ENCODE measurements at regions not wholly inside any gene's neighbourhood (a gene's known extent, or its start where the extent isn't known, plus 50 kb on each side); places are given as distances from the start of the nearest gene placed in this dataset.

- no peak for TF ChIP-seq CTCF (IDR thresholded peaks at IDR 0.05; ENCODE audit: borderline replicate concordance, insufficient read depth, low read depth, low read length)
- H3K4me3 ChIP-seq (ENCODE audit: low read depth, low read length): no peak overlapping the region
These were observed 249.4 kb upstream of the B3GALT2 start for GRCh38 chr1:193435781-193436180.

- H3K4me3 ChIP-seq (ENCODE audit: low read depth, low read length): no peak overlapping the region
- TF ChIP-seq CTCF (IDR thresholded peaks at IDR 0.05; ENCODE audit: borderline replicate concordance, insufficient read depth, low read depth, low read length): no peak
These were observed 247.9 kb upstream of the B3GALT2 start for GRCh38 chr1:193434319-193434718.

- H3K4me3 ChIP-seq (ENCODE audit: low read depth, low read length): no peak overlapping the region
- TF ChIP-seq CTCF (IDR thresholded peaks at IDR 0.05; ENCODE audit: borderline replicate concordance, insufficient read depth, low read depth, low read length): no peak
These were observed 247.2 kb upstream of the B3GALT2 start for GRCh38 chr1:193433599-193433998.

- TF ChIP-seq CTCF (IDR thresholded peaks at IDR 0.05; ENCODE audit: borderline replicate concordance, insufficient read depth, low read depth, low read length): no peak
- no peak overlapping the region for H3K4me3 ChIP-seq (ENCODE audit: low read depth, low read length)
These were observed 246.7 kb upstream of the B3GALT2 start for GRCh38 chr1:193432979-193433587.

GRCh38 chr1:193431265-193431977 is 245.0 kb upstream of the B3GALT2 start:
- no peak for TF ChIP-seq CTCF (IDR thresholded peaks at IDR 0.05; ENCODE audit: borderline replicate concordance, insufficient read depth, low read depth, low read length)
- H3K4me3 ChIP-seq (ENCODE audit: low read depth, low read length): no peak overlapping the region

GRCh38 chr1:193427524-193427923 is 241.1 kb upstream of the B3GALT2 start:
- TF ChIP-seq CTCF (IDR thresholded peaks at IDR 0.05; ENCODE audit: borderline replicate concordance, insufficient read depth, low read depth, low read length): no peak
- H3K4me3 ChIP-seq (ENCODE audit: low read depth, low read length): no peak overlapping the region

GRCh38 chr1:193426061-193426460 is 239.6 kb upstream of the B3GALT2 start:
- TF ChIP-seq CTCF (IDR thresholded peaks at IDR 0.05; ENCODE audit: borderline replicate concordance, insufficient read depth, low read depth, low read length): no peak

More at GRCh38 chr1:193426061-193426460, 239.6 kb upstream of the B3GALT2 start:
- H3K4me3 ChIP-seq (ENCODE audit: low read depth, low read length): no peak overlapping the region

Data from GM12875 (cell line).